SJCRH30 (cell line): ENCODE measurements at regions not wholly inside any gene's neighbourhood (a gene's known extent, or its start where the extent isn't known, plus 50 kb on each side); places are given as distances from the start of the nearest gene placed in this dataset.
A peak's percentile ranks its signal among the peaks of the same experiment; 100 is the strongest.

ENCODE experiments used
- DNase-seq, 2 experiments: peaks; one replicate each; pipeline ENCODE4 v3.0.0-alpha.2; 2015 to 2020
- H3K27ac ChIP-seq: fragments of 250-450 bp; sonication (Bioruptor Pico); 2 replicates; pipeline ENCODE4 v1.5.1; 2020; ENCODE audit warnings: mild to moderate bottlenecking, moderate library complexity
- H3K27me3 ChIP-seq: fragments of 250-450 bp; sonication (Bioruptor Pico); 2 replicates; pipeline ENCODE4 v1.5.1; 2020; ENCODE audit warnings: mild to moderate bottlenecking, moderate library complexity
- H3K36me3 ChIP-seq: fragments of 250-450 bp; sonication (Bioruptor Pico); 2 replicates; pipeline ENCODE4 v1.5.1; 2020; ENCODE audit warnings: mild to moderate bottlenecking, moderate library complexity
- H3K4me1 ChIP-seq: fragments of 250-450 bp; sonication (Bioruptor Pico); 2 replicates; pipeline ENCODE4 v1.5.1; 2020; ENCODE audit warnings: mild to moderate bottlenecking, moderate library complexity
- H3K4me3 ChIP-seq: fragments of 250-450 bp; sonication (Bioruptor Pico); 2 replicates; pipeline ENCODE4 v1.5.1; 2020; ENCODE audit warnings: mild to moderate bottlenecking, moderate library complexity
- H3K9me3 ChIP-seq: fragments of 250-450 bp; sonication (Bioruptor Pico); replicated peaks from 2 replicates; pipeline ENCODE4 v1.5.1; 2020; ENCODE audit warnings: mild to moderate bottlenecking, moderate library complexity

- Histone ChIP-seq H3K36me3 (no peaks in the 10 kb centered on the region), H3K4me1 (peaks cover 30% of the 10 kb centered on the region), H3K27me3 (no peaks in the 10 kb centered on the region), H3K4me3 (no peak overlapping the region), H3K27ac (no peak overlapping the region), H3K9me3 (no peaks in the 10 kb centered on the region)
- DNase-seq, result no peak
Observed at GRCh38 chr2:136373841-136374240, 255.9 kb upstream of the CXCR4 start.

GRCh38 chr2:136373029-136373428, 255.1 kb upstream of the CXCR4 start:
- Histone ChIP-seq H3K27me3 (no peaks in the 10 kb centered on the region), H3K4me1 (peaks cover 23% of the 10 kb centered on the region), H3K4me3 (no peak overlapping the region), H3K36me3 (no peaks in the 10 kb centered on the region), H3K9me3 (no peaks in the 10 kb centered on the region), H3K27ac (no peak overlapping the region)
- no peak for DNase-seq

GRCh38 chr2:136363900-136364299, 246.0 kb upstream of the CXCR4 start:
- Histone ChIP-seq H3K27ac (no peak overlapping the region), H3K4me3 (no peak overlapping the region), H3K9me3 (no peaks in the 10 kb centered on the region; the same call in 1 of the 2 replicates), H3K36me3 (no peaks in the 10 kb centered on the region), H3K27me3 (no peaks in the 10 kb centered on the region), H3K4me1 (no peaks in the 10 kb centered on the region)
- no peak for DNase-seq

- no peaks in the 10 kb centered on the region for H3K4me1 ChIP-seq
- no peak overlapping the region for H3K4me3 ChIP-seq
- no peak for DNase-seq
- no peak overlapping the region for H3K27ac ChIP-seq
- H3K9me3 ChIP-seq, result no peaks in the 10 kb centered on the region; the same call in 1 of the 2 replicates
- H3K27me3 ChIP-seq, result no peaks in the 10 kb centered on the region
- no peaks in the 10 kb centered on the region for H3K36me3 ChIP-seq
Observed at GRCh38 chr2:136363470-136363869, 245.5 kb upstream of the CXCR4 start.

GRCh38 chr2:136362676-136363390, 244.9 kb upstream of the CXCR4 start:
- Histone ChIP-seq H3K36me3 (no peaks in the 10 kb centered on the region), H3K9me3 (peaks cover 3% of the 10 kb centered on the region; the same call in 1 of the 2 replicates), H3K4me1 (no peaks in the 10 kb centered on the region), H3K4me3 (no peak overlapping the region), H3K27ac (no peak overlapping the region), H3K27me3 (no peaks in the 10 kb centered on the region)
- no peak for DNase-seq

GRCh38 chr2:136361521-136361920, 243.6 kb upstream of the CXCR4 start:
- no peaks in the 10 kb centered on the region for H3K4me1 ChIP-seq
- no peak overlapping the region for H3K27ac ChIP-seq
- H3K4me3 ChIP-seq, result no peak overlapping the region
- H3K9me3 ChIP-seq, result peaks cover 3% of the 10 kb centered on the region; the same call in 1 of the 2 replicates
- DNase-seq, result no peak
- H3K36me3 ChIP-seq, result no peaks in the 10 kb centered on the region
- H3K27me3 ChIP-seq, result no peaks in the 10 kb centered on the region

GRCh38 chr2:136360790-136361189, 242.8 kb upstream of the CXCR4 start:
- Histone ChIP-seq H3K27me3 (no peaks in the 10 kb centered on the region), H3K4me1 (no peaks in the 10 kb centered on the region), H3K4me3 (no peak overlapping the region), H3K36me3 (no peaks in the 10 kb centered on the region), H3K9me3 (peaks cover 3% of the 10 kb centered on the region; the same call in 1 of the 2 replicates), H3K27ac (no peak overlapping the region)
- no peak for DNase-seq

- Histone ChIP-seq H3K27ac (no peak overlapping the region), H3K9me3 (peaks cover 3% of the 10 kb centered on the region; the same call in 1 of the 2 replicates), H3K4me1 (no peaks in the 10 kb centered on the region), H3K36me3 (no peaks in the 10 kb centered on the region), H3K27me3 (no peaks in the 10 kb centered on the region), H3K4me3 (no peak overlapping the region)
- no peak for DNase-seq
Observed at GRCh38 chr2:136359121-136359965, 241.4 kb upstream of the CXCR4 start.

GRCh38 chr2:136358576-136358975, 240.6 kb upstream of the CXCR4 start:
- Histone ChIP-seq H3K9me3 (peaks cover 3% of the 10 kb centered on the region; the same call in 1 of the 2 replicates), H3K36me3 (no peaks in the 10 kb centered on the region), H3K27ac (no peak overlapping the region), H3K4me3 (no peak overlapping the region), H3K4me1 (no peaks in the 10 kb centered on the region), H3K27me3 (no peaks in the 10 kb centered on the region)
- DNase-seq, result no peak

- H3K36me3 ChIP-seq, result no peaks in the 10 kb centered on the region
- no peak for DNase-seq
- peaks cover 3% of the 10 kb centered on the region; the same call in 1 of the 2 replicates for H3K9me3 ChIP-seq
- H3K27me3 ChIP-seq, result no peaks in the 10 kb centered on the region
- H3K4me1 ChIP-seq, result no peaks in the 10 kb centered on the region
- H3K4me3 ChIP-seq, result no peak overlapping the region
- H3K27ac ChIP-seq, result no peak overlapping the region
Observed at GRCh38 chr2:136357007-136357380, 239.0 kb upstream of the CXCR4 start.

- Histone ChIP-seq H3K4me1 (no peaks in the 10 kb centered on the region), H3K27me3 (no peaks in the 10 kb centered on the region), H3K9me3 (peaks cover 3% of the 10 kb centered on the region; the same call in 1 of the 2 replicates), H3K4me3 (no peak overlapping the region), H3K36me3 (no peaks in the 10 kb centered on the region), H3K27ac (no peak overlapping the region)
- no peak for DNase-seq
Observed at GRCh38 chr2:136356125-136357006, 238.4 kb upstream of the CXCR4 start.

GRCh38 chr2:136351684-136352083, 233.7 kb upstream of the CXCR4 start:
- H3K4me1 ChIP-seq, result no peaks in the 10 kb centered on the region
- H3K27me3 ChIP-seq, result no peaks in the 10 kb centered on the region
- no peak for DNase-seq
- no peak overlapping the region for H3K27ac ChIP-seq
- no peaks in the 10 kb centered on the region for H3K36me3 ChIP-seq
- H3K4me3 ChIP-seq, result no peak overlapping the region
- 0 out of 2 replicates have a peak, but pooled peaks cover 6% of the 10 kb centered on the region for H3K9me3 ChIP-seq

GRCh38 chr2:136347981-136348380, 230.0 kb upstream of the CXCR4 start:
- DNase-seq, result no peak
- H3K4me3 ChIP-seq, result no peak overlapping the region

GRCh38 chr2:136344339-136344738, 226.4 kb upstream of the CXCR4 start:
- Histone ChIP-seq H3K27me3 (no peaks in the 10 kb centered on the region), H3K4me1 (no peaks in the 10 kb centered on the region), H3K36me3 (no peaks in the 10 kb centered on the region), H3K4me3 (no peak overlapping the region), H3K27ac (no peak overlapping the region), H3K9me3 (peaks cover 2% of the 10 kb centered on the region)
- DNase-seq, result peak in 1 of 2 experiments; percentile 31

More at GRCh38 chr2:136347981-136348380, 230.0 kb upstream of the CXCR4 start:
- Histone ChIP-seq H3K4me1 (no peaks in the 10 kb centered on the region), H3K27ac (no peak overlapping the region), H3K36me3 (no peaks in the 10 kb centered on the region), H3K9me3 (0 out of 2 replicates have a peak, but pooled peaks cover 6% of the 10 kb centered on the region), H3K27me3 (no peaks in the 10 kb centered on the region)
